ENCODE measurements at regions not wholly inside any gene's neighbourhood (a gene's known extent, or its start where the extent isn't known, plus 50 kb on each side); places are given as distances from the start of the nearest gene placed in this dataset.

GRCh38 chr10:130438861-130439260 lies 302.7 kb downstream of the GLRX3 start:
- TF ChIP-seq, protein P1, sequence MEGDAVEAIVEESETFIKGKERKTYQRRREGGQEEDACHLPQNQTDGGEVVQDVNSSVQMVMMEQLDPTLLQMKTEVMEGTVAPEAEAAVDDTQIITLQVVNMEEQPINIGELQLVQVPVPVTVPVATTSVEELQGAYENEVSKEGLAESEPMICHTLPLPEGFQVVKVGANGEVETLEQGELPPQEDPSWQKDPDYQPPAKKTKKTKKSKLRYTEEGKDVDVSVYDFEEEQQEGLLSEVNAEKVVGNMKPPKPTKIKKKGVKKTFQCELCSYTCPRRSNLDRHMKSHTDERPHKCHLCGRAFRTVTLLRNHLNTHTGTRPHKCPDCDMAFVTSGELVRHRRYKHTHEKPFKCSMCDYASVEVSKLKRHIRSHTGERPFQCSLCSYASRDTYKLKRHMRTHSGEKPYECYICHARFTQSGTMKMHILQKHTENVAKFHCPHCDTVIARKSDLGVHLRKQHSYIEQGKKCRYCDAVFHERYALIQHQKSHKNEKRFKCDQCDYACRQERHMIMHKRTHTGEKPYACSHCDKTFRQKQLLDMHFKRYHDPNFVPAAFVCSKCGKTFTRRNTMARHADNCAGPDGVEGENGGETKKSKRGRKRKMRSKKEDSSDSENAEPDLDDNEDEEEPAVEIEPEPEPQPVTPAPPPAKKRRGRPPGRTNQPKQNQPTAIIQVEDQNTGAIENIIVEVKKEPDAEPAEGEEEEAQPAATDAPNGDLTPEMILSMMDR (IDR thresholded peaks at IDR 0.05), result no peak
- TF ChIP-seq POLR2AphosphoS5 (IDR thresholded peaks at IDR 0.05) (no peak), POLR2A (IDR thresholded peaks at IDR 0.05) (no peak)
